Activated CD4-positive, alpha-beta memory T cell treated with anti-CD3 and anti-CD28 coated beads for 36 hours (primary cell): ENCODE measurements at regions not wholly inside any gene's neighbourhood (a gene's known extent, or its start where the extent isn't known, plus 50 kb on each side); places are given as distances from the start of the nearest gene placed in this dataset.

ENCODE experiments used
- CTCF ChIA-PET: fragments of 350-600 bp; sonication (Branson Sonifier 250); formaldehyde crosslinking; loops from one replicate; lab custom pipeline; 2021; ENCODE audit warnings: antibody characterized with exemption, inconsistent platforms; lab: Charles Lee
- POLR2A ChIA-PET: fragments of 350-600 bp; sonication (Branson Sonifier 250); formaldehyde crosslinking; loops from one replicate; lab custom pipeline; 2021; ENCODE audit warnings: antibody characterized with exemption; lab: Charles Lee
- DNase-seq: peaks from one replicate; pipeline ENCODE4 v3.0.0-alpha.2; 2020
- H3K27ac Mint-ChIP-seq: one replicate; pipeline ENCODE4 v1.8.0; 2021; ENCODE audit warnings: mixed read lengths
- H3K27me3 Mint-ChIP-seq: one replicate; pipeline ENCODE4 v1.8.0; 2021; ENCODE audit warnings: mixed read lengths
- H3K36me3 Mint-ChIP-seq: one replicate; pipeline ENCODE4 v1.8.0; 2021; ENCODE audit warnings: mixed read lengths
- H3K4me1 Mint-ChIP-seq: one replicate; pipeline ENCODE4 v1.8.0; 2021; ENCODE audit warnings: low read depth, mixed read lengths
- H3K4me3 Mint-ChIP-seq: one replicate; pipeline ENCODE4 v1.8.0; 2021; ENCODE audit warnings: mild to moderate bottlenecking, mixed read lengths
- H3K9me3 Mint-ChIP-seq: one replicate; pipeline ENCODE4 v1.8.0; 2021; ENCODE audit warnings: mixed read lengths
- intact Hi-C: fragments of 100-400 bp; cut with micrococcal nuclease; formaldehyde crosslinking; loops from one replicate; pipeline ENCODE4 v1.15.1; 2023

DNA sequence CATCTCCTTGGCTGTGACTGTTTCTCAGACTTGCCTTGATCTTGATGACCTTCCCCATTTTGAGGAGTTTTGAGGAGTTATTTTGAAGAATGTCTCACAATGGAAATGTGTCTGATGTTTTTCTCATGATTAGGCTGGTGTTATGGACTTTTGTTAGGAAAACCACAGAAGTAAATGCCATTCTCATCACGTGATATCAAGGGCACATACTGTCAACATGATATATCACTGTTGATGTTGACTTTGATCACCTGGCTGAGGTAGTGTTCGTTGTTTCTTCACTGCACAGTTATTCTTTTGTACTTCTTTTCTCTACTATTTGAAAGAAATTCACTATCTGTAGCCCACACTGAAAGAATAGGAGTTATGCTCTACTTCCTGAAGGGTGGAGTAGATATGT, 194.7 kb upstream of the MPHOSPH6 start:
- H3K27ac Mint-ChIP-seq, result no peak overlapping the region
- POLR2A ChIA-PET, result no interaction called here
- H3K4me1 Mint-ChIP-seq, result no peaks in the 10 kb centered on the region
- no peak for DNase-seq
- intact Hi-C loops, result no loop called here
- H3K9me3 Mint-ChIP-seq, result no peaks in the 10 kb centered on the region
- CTCF ChIA-PET, result no interaction called here
- H3K36me3 Mint-ChIP-seq, result no peaks in the 10 kb centered on the region
- peaks cover 4% of the 10 kb centered on the region for H3K27me3 Mint-ChIP-seq
- H3K4me3 Mint-ChIP-seq, result no peak overlapping the region

DNA sequence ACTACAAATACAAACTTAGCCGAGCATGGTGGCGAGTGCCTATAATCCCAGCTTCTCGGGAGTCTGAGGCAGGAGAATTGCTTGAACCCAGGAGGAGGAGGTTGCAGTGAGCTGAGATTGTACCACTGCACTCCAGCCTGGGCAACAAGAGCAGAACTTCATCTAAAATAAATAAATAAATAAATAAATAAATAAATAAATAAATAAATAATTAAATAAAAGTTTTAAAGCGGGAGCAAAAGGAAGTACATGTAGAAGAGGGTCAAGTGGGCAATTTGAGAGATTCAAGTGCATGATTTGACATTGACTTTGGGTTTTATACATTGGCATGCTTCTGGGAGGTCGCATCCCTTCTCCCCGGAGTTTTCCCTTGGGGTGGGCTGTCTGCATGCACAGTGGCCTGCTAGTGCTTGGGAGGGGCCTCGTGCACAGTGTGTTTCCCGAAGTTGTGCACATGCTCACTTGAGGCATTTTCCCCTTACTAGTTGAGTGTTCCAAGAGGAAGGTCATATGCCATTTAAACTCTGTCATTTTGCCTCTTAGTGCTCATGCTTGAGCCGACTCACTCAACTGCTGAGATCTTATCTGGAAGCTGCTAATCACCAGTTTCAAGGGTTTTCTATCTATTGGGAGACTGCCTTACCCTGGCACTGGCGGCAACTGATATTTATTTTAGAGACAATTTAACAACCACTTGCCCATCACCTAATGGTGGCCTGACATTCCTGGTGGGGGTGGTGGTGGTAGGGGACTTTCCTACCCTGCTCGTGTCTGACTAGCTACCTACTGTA, 193.2 kb upstream of the MPHOSPH6 start:
- Mint-ChIP-seq H3K27ac (no peak overlapping the region), H3K36me3 (no peaks in the 10 kb centered on the region), H3K4me3 (no peak overlapping the region), H3K9me3 (no peaks in the 10 kb centered on the region), H3K27me3 (peaks cover 7% of the 10 kb centered on the region), H3K4me1 (no peaks in the 10 kb centered on the region)
- POLR2A ChIA-PET, result no interaction called here
- CTCF ChIA-PET, result interaction anchor here (1.1 kb wide), 1 partner anchor 15 kb away, joined by 3 read pairs; no protein-coding TSS in a partner anchor
- intact Hi-C loops, result no loop called here
- no peak for DNase-seq

DNA sequence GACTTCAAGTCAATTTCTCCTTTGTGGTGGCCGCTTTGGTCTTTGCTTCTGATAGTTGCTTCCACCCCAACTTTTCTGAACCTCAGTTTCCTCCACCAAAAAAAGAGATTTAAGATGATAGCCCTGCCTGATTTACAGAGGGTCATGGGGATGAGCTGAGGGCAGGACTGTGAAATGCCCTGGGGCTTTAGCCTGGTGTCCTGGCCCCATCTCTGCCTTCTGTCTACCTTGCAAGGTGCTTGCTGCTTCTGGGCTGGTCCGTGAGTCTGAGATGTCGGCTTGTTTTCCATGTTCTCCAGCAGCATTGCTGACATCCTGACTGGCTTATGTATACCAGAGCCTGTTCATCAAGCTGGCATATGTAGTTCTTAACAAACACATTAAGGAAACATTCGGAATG, 191.9 kb upstream of the MPHOSPH6 start:
- Mint-ChIP-seq H3K9me3 (no peaks in the 10 kb centered on the region), H3K36me3 (no peaks in the 10 kb centered on the region), H3K27me3 (peaks cover 10% of the 10 kb centered on the region), H3K27ac (no peak overlapping the region), H3K4me1 (no peaks in the 10 kb centered on the region), H3K4me3 (no peak overlapping the region)
- ChIA-PET POLR2A (no interaction called here), CTCF (no interaction called here)
- intact Hi-C loops, result no loop called here
- no peak for DNase-seq

DNA sequence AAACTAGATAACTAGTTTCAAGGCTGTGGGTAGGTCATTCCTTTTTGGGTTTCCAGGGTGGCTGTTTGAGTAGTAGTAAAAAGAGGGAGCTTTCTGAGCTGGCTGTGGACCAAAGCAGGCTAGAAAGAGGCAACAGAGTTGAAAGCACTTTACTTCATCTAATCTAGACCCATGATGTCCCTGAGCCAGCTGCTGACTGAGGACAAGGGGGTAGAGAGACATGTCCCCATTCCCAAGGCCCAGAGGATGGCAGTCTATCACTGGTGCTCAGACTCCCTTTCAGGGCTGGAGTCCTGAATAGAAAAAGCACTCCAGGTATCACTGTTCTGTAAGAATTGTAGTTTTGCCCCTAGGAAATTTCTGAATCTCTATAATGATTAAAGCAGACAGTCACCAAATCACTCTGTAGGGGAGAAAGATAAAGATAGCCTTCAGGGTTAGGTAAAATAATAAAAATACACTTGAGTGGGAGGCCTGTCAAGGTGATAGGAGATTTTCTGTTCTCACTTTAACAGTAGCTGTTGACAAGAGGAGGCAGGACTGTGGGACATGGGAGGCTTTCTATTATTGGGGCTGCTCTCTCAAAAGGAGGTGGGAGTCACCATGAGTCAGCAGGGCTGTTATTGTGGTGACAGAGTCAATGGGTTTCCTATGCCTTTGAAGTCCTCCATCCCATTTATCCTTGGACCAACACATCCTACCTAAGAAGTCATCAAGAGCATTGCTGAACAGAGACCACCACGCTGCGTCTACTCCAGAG, 190.2 kb upstream of the MPHOSPH6 start:
- Mint-ChIP-seq H3K36me3 (no peaks in the 10 kb centered on the region), H3K9me3 (no peaks in the 10 kb centered on the region), H3K4me3 (no peak overlapping the region), H3K27me3 (peaks cover 10% of the 10 kb centered on the region), H3K4me1 (no peaks in the 10 kb centered on the region), H3K27ac (no peak overlapping the region)
- ChIA-PET POLR2A (no interaction called here), CTCF (interaction anchor here (1.5 kb wide), 1 partner anchor 97 kb away, joined by 4 read pairs; no protein-coding TSS in a partner anchor)
- no peak for DNase-seq
- intact Hi-C loops, result no loop called here

DNA sequence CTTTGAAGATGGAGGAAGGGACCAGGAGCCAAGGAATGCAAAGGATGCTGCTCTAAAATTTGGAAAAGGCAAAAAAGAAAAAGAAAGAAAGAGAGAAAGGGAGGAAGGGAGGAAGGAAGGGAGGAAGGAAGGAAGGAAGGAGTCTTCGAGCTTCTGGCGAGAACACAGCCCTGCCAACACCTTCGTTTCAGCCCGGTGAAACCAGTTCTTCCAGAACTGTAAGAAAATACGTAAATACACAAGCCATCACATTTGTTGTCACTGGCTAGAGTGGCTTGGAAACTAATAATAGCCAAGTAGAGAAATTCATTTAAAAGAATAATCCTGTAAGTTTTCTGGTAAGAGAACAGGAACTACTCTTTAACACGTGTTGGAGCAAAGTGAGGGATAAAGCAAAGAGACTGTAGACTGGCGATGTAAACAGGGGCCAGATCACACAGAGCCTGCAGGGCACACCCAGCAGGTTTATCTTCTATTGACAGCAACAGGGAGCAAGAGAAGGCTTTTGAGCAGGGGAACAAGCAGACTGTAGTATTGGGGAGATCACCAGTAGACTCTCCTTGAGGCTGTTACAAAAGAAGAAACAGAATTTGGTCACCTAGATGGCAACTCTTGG, 188.7 kb upstream of the MPHOSPH6 start:
- H3K27me3 Mint-ChIP-seq, result peaks cover 10% of the 10 kb centered on the region
- H3K4me3 Mint-ChIP-seq, result no peak overlapping the region
- H3K36me3 Mint-ChIP-seq, result no peaks in the 10 kb centered on the region
- no peaks in the 10 kb centered on the region for H3K9me3 Mint-ChIP-seq
- POLR2A ChIA-PET, result no interaction called here
- no peak overlapping the region for H3K27ac Mint-ChIP-seq
- no peaks in the 10 kb centered on the region for H3K4me1 Mint-ChIP-seq
- intact Hi-C loops, result no loop called here
- CTCF ChIA-PET, result interaction anchor here (1.5 kb wide), 1 partner anchor 95 kb away, joined by 4 read pairs; no protein-coding TSS in a partner anchor
- no peak for DNase-seq

DNA sequence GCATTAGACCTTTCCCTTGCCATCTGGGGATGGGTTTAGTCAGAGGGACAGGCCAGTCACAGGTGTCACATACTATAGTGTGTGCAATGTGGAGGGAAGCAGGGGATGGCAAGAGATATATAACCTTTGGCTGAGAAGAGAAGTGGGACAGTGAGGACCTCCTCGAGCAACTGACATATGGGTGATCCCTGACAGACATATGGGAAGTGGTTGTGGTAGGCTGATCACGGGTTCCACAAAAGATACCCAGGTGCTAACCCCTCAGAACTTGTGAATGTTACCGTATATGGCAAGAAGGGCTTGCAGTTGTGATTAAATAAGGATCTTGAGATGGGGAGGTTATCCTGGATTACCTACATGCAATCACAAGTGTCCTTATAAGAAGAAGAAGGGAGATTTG, 188.1 kb upstream of the MPHOSPH6 start:
- Mint-ChIP-seq H3K27ac (no peak overlapping the region), H3K9me3 (no peaks in the 10 kb centered on the region), H3K4me3 (no peak overlapping the region), H3K4me1 (no peaks in the 10 kb centered on the region), H3K27me3 (peaks cover 10% of the 10 kb centered on the region), H3K36me3 (no peaks in the 10 kb centered on the region)
- intact Hi-C loops, result no loop called here
- no peak for DNase-seq
- POLR2A ChIA-PET, result no interaction called here
- CTCF ChIA-PET, result no interaction called here

DNA sequence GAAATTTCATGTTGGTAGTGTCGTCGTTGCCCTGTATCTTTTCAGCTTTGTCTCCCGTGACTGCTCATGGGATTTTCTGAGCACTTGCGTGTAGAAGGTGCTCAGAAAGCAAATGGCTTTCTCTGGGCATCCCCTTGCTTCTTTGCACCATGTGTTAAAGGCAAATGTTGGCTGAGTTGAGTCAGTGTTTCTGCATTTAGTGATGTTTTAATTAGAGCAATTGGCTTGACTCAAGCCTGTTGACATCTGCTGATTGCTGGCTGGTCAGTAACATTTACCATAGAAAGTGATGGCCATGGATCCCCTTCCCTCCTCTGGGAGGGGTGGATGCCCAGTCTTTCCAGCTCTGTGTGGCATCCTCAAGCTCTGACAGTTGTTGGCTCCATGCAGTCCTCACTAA, 187.2 kb upstream of the MPHOSPH6 start:
- intact Hi-C loops, result no loop called here
- ChIA-PET CTCF (no interaction called here), POLR2A (no interaction called here)
- no peaks in the 10 kb centered on the region for H3K9me3 Mint-ChIP-seq
- DNase-seq, result no peak
- H3K4me3 Mint-ChIP-seq, result no peak overlapping the region
- peaks cover 10% of the 10 kb centered on the region for H3K27me3 Mint-ChIP-seq
- H3K27ac Mint-ChIP-seq, result no peak overlapping the region
- H3K4me1 Mint-ChIP-seq, result no peaks in the 10 kb centered on the region
- no peaks in the 10 kb centered on the region for H3K36me3 Mint-ChIP-seq

DNA sequence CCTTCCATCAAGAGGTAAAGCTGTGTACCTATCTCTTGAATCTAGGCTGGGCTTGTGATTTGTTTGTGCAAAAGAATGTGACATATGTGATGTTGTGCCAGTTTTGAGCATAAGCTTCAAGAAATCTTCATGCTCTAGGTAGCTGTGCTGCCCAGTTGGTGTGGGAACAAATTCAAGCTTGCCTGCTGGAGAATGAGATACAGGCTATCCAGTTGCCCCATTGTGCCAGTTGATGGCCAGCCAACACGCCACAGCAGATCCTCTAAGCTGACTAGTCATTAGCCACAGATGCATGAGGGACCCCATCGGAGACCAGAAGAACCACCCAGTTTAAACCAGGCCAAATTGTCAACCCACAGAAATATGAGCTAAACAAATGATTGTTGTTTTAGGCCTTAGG, 180.5 kb upstream of the MPHOSPH6 start:
- Mint-ChIP-seq H3K27me3 (no peaks in the 10 kb centered on the region), H3K36me3 (no peaks in the 10 kb centered on the region), H3K4me3 (no peak overlapping the region), H3K27ac (no peak overlapping the region), H3K4me1 (no peaks in the 10 kb centered on the region), H3K9me3 (no peaks in the 10 kb centered on the region)
- ChIA-PET POLR2A (no interaction called here), CTCF (no interaction called here)
- DNase-seq, result no peak
- intact Hi-C loops, result no loop called here

DNA sequence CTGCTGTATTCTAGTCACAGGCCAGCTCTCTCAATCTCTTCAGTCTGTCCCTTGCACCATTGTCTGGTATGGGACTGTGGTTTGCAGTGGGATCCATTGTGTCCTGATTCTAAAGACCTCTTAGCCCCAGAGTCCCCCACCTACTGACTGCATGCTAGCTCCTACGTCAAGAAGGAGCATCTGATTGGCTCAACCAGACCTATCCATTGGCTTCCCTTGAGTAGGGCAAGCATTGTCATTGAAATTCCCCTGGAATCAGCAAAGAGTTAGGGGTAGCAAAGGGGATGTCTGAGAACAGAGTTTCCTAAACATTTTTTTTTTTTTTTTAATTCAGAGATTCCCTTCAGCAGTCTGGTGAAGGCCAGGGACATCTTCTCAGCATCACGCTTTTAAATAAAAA, 175.3 kb upstream of the MPHOSPH6 start:
- intact Hi-C loops, result no loop called here
- no peak overlapping the region for H3K27ac Mint-ChIP-seq

DNA sequence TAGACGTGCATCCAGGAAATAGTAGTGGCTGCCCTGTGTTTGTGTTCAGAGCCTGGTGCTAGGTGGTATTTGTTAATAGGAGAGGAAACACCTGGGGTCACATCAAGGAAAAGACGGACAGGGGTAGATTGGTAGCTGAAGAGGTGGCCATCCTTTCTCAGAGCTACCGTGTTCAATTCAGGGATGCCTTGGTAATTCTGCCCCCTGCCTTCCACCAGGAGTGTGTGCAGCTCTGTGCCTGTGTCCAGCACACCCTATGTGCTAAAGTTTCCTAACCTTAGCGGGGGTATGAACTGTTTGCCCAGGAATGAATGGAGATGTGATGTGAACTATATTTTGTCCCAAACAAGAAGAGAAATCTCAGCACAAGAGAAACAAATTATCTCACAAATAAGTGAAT, 174.1 kb upstream of the MPHOSPH6 start:
- peaks cover 10% of the 10 kb centered on the region for H3K27me3 Mint-ChIP-seq
- DNase-seq, result no peak
- intact Hi-C loops, result no loop called here
- H3K4me3 Mint-ChIP-seq, result no peak overlapping the region
- no peaks in the 10 kb centered on the region for H3K9me3 Mint-ChIP-seq
- ChIA-PET POLR2A (interaction anchor here (0.6 kb wide), 1 partner anchor 18 kb away, joined by 4 read pairs; no protein-coding TSS in a partner anchor), CTCF (interaction anchor here (1.0 to 1.5 kb wide), 2 partner anchors 71 to 81 kb away, joined by 3 to 12 read pairs; no protein-coding TSS in a partner anchor)
- no peak overlapping the region for H3K27ac Mint-ChIP-seq
- no peaks in the 10 kb centered on the region for H3K4me1 Mint-ChIP-seq
- H3K36me3 Mint-ChIP-seq, result no peaks in the 10 kb centered on the region

More for the DNA sequence above, 175.3 kb upstream of the MPHOSPH6 start:
- no peaks in the 10 kb centered on the region for H3K36me3 Mint-ChIP-seq
- peaks cover 4% of the 10 kb centered on the region for H3K27me3 Mint-ChIP-seq
- ChIA-PET POLR2A (no interaction called here), CTCF (no interaction called here)
- no peak overlapping the region for H3K4me3 Mint-ChIP-seq
- H3K4me1 Mint-ChIP-seq, result no peaks in the 10 kb centered on the region
- no peak for DNase-seq
- H3K9me3 Mint-ChIP-seq, result no peaks in the 10 kb centered on the region

DNA sequence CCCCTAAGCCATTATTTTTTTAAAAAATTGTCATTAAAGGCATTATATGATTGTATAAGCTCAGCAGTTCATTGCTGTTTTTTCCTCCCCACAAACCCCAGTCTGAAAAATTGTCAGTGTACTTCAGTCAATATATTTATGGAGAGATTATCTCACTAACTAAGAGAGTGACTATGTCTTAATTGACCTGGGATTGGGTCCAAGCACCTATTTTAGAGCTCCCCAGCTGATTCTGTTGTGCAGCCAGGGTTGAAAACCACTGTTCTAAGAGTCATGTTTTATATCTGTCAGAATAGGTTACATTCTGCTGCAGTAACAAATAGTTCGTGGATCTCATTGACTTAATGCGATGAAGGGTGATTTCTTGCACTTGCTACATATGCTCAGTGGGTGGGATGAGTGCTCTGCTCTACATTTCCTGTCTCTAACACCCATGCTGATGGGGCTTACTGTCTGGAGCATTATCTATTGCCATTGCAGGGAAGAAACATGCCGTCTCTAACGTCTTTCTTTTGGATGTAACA, 171.2 kb upstream of the MPHOSPH6 start:
- ChIA-PET POLR2A (no interaction called here), CTCF (no interaction called here)
- Mint-ChIP-seq H3K27me3 (peaks cover 15% of the 10 kb centered on the region), H3K27ac (no peak overlapping the region), H3K4me1 (no peaks in the 10 kb centered on the region), H3K36me3 (no peaks in the 10 kb centered on the region), H3K4me3 (no peak overlapping the region), H3K9me3 (no peaks in the 10 kb centered on the region)
- DNase-seq, result no peak
- intact Hi-C loops, result no loop called here

DNA sequence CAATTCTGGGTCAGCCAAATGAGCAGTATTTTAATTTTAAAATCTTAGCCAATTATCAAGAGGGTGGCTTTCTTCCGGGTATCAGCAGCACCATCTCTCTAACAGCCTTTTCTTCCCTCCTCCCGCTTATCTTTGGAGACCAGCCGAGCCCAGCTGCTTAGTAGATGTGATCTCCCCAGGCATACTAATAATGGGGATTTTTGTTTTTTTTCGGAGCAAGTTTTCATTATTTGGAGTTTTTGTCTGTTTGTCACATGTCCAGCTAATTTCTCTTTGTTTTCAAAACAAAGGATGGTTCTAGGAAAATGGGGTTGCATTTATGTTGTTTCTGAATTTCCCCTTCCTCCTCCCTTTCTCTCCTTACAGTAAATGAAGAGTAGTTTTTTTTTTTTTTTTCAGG, 170.5 kb upstream of the MPHOSPH6 start:
- H3K4me3 Mint-ChIP-seq, result no peak overlapping the region
- no peaks in the 10 kb centered on the region for H3K36me3 Mint-ChIP-seq
- DNase-seq, result no peak
- ChIA-PET CTCF (no interaction called here), POLR2A (no interaction called here)
- no peaks in the 10 kb centered on the region for H3K9me3 Mint-ChIP-seq
- no peak overlapping the region for H3K27ac Mint-ChIP-seq
- intact Hi-C loops, result no loop called here
- H3K4me1 Mint-ChIP-seq, result no peaks in the 10 kb centered on the region
- peaks cover 18% of the 10 kb centered on the region for H3K27me3 Mint-ChIP-seq
